Skeletal muscle satellite cell (primary cell): ENCODE measurements at regions not wholly inside any gene's neighbourhood (a gene's known extent, or its start where the extent isn't known, plus 50 kb on each side); places are given as distances from the start of the nearest gene placed in this dataset.

Experiments used
- H3K27me3 ChIP-seq: 2 replicates; pipeline ENCODE4 v1.7.0; 2013; ENCODE audit warnings: low read length; ENCODE audit not compliant: control insufficient read depth, insufficient read depth
- H3K36me3 ChIP-seq: 2 replicates; pipeline ENCODE4 v1.7.0; 2013; ENCODE audit warnings: mild to moderate bottlenecking, control low read depth, low read length; ENCODE audit not compliant: insufficient read depth
- H3K4me1 ChIP-seq: 2 replicates; pipeline ENCODE4 v1.7.0; 2013; ENCODE audit warnings: low read length; ENCODE audit not compliant: control insufficient read depth, insufficient read depth
- H3K4me2 ChIP-seq: 2 replicates; pipeline ENCODE4 v1.7.0; 2013; ENCODE audit warnings: mild to moderate bottlenecking, low read length
- H3K4me3 ChIP-seq: 2 replicates; pipeline ENCODE4 v1.7.0; 2013; ENCODE audit warnings: low read length
- H3K9ac ChIP-seq: 2 replicates; pipeline ENCODE4 v1.7.0; 2013; ENCODE audit warnings: mild to moderate bottlenecking, low read depth, low read length, moderate library complexity
- H3K9me3 ChIP-seq: replicated peaks from 2 replicates; pipeline ENCODE4 v1.7.0; 2013; ENCODE audit warnings: mild to moderate bottlenecking, control low read depth, low read length

DNA sequence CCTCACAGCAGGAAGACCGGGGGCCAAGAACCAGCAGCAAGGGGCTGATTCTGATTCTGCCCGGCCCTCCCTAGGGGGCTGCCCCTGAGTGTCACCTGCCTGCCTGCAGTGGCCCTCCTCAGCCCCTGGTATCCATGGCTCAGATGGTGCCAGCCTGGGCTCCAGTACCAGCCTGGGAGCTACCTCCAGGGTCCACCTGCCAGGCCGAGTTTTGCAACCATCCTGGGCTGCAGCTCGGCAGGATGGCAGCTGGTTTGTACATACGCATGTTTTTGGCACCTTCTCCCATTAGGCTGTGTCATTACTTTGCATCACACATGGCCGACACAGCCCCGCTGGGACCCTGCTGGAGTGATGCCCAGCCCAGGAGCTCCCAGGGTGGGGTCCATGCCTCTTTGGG lies 93.3 kb upstream of the WNT4 start:
- Histone ChIP-seq H3K4me2 (no peak overlapping the region), H3K9me3 (no peaks in the 10 kb centered on the region), H3K4me3 (no peak overlapping the region), H3K36me3 (no peaks in the 10 kb centered on the region), H3K4me1 (no peaks in the 10 kb centered on the region), H3K27me3 (peaks cover 56% of the 10 kb centered on the region), H3K9ac (no peak overlapping the region)

DNA sequence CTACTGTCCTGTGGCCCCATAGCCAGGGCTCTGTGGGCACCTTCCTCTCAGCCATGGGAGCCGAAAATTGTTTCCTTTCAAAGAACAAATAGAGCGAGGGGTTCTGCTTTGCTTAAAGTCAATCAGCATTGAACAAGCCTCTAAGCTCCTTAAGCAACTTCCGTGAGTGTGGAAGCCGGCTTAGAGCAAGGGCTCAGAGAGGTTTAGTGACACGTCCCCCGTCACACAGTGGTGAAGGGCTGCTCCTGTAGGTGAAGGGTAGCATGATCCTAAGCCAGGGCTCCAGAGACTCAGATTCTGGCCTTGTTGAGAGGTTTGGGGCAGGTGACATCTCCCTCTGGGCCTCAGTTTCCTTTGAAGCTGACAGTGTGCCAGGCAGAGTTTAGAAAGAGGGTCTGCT lies 94.0 kb upstream of the WNT4 start:
- no peaks in the 10 kb centered on the region for H3K36me3 ChIP-seq
- H3K4me2 ChIP-seq, result no peak overlapping the region
- H3K27me3 ChIP-seq, result peaks cover 60% of the 10 kb centered on the region

DNA sequence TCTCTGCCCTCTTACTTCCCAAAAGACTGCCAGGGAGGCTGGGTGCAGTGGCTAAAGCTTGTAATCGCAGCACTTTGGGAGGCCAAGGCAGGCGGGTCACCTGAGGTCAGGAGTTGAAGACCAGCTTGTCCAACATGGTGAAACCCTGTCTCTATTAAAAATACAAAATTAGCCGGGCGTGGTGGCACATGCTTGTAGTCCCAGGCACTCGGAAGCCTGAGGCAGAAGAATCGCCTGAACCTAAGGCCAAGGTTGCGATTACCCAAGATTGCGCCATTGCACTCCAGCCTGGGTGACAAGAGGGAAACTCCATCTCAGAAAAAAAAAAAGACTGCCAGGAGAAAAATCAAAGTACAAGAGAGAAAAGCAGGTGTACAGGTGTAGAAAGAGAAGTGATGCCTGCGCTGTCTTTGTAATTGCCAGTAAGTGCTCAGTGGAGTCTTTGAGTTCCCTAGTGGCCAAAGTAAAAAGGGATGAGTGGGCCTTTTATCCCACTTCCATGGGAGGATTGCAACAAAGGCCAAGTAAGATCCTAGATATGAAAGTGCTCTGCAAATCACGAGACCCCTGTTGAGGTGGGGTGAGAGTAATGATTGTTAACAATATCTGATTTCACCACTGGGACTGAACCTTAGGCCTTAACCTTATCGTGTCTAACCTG lies 94.7 kb upstream of the WNT4 start:
- H3K9ac ChIP-seq, result no peak overlapping the region
- H3K4me1 ChIP-seq, result no peaks in the 10 kb centered on the region
- no peaks in the 10 kb centered on the region for H3K36me3 ChIP-seq
- H3K4me3 ChIP-seq, result no peak overlapping the region
- H3K27me3 ChIP-seq, result peaks cover 54% of the 10 kb centered on the region
- H3K4me2 ChIP-seq, result no peak overlapping the region
- no peaks in the 10 kb centered on the region for H3K9me3 ChIP-seq

More for the DNA sequence above, 94.0 kb upstream of the WNT4 start:
- Histone ChIP-seq H3K4me1 (no peaks in the 10 kb centered on the region), H3K9ac (no peak overlapping the region), H3K4me3 (no peak overlapping the region), H3K9me3 (no peaks in the 10 kb centered on the region)

DNA sequence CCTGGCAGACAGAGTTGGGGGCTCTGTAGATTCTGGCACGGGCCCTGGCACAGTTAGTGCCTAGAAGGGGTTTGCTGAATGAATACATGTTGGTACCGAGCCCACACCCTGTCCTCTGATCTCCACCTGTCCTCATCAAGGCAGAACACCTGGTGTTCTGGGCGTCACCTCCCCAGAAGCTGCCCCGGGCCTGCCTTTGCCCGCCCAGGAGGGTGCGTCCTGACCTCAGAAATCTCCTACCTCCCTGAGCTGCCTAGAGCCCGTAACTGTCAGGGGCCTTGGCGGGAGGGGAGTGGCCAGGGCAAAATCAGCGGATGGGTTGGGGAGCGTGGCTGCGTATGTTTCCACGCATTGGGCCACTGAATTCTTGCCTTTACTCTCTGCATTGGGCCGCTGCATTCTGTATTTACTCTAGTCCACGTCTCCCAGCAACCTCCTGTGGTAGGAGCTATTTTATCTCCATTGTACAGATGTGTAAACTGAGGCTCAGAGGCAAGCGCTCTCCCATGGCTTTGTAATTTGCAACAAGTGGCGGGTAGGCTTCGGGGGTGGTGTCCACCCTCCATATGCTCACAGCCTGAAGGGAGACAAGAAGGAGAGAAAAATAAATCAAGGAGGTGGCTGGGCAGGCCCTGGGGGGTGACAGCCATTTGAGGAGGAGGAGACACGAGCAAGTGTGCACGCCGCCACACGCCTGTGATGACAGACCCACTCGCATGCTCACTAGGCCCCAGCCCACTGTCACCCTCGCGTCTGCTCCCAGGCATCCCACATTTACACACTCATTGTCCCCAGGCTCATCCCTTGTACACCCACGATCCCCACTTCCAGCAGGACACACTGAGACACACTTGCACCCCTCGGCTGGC lies 95.7 kb upstream of the WNT4 start:
- no peak overlapping the region for H3K9ac ChIP-seq
- no peaks in the 10 kb centered on the region for H3K36me3 ChIP-seq
- H3K9me3 ChIP-seq, result no peaks in the 10 kb centered on the region
- H3K4me3 ChIP-seq, result no peak overlapping the region
- no peak overlapping the region for H3K4me2 ChIP-seq
- no peaks in the 10 kb centered on the region for H3K4me1 ChIP-seq
- peaks cover 51% of the 10 kb centered on the region for H3K27me3 ChIP-seq

DNA sequence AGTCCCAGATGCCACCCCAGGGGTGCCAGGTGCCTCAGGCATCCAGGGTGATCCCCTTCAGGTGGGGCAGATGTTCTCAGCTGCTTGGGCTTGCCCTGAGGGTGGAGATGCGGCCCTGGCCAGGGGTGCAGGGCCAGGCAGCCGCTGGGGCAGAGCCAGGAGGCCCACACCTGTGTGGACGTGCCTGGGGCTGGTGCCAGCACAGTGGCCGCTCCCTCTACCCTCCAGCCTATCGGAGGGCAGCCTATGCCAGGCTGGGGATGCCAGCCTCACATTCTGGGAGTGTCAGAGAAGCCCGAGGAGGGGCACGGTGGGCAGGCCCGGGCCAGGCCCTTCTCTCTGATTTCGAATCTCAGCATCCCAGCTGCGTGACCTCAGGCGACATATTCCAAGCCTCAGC lies 96.5 kb upstream of the WNT4 start:
- no peak overlapping the region for H3K9ac ChIP-seq
- no peaks in the 10 kb centered on the region for H3K36me3 ChIP-seq
- no peaks in the 10 kb centered on the region for H3K4me1 ChIP-seq
- peaks cover 43% of the 10 kb centered on the region for H3K27me3 ChIP-seq
- no peak overlapping the region for H3K4me3 ChIP-seq
- no peak overlapping the region for H3K4me2 ChIP-seq
- no peaks in the 10 kb centered on the region for H3K9me3 ChIP-seq

DNA sequence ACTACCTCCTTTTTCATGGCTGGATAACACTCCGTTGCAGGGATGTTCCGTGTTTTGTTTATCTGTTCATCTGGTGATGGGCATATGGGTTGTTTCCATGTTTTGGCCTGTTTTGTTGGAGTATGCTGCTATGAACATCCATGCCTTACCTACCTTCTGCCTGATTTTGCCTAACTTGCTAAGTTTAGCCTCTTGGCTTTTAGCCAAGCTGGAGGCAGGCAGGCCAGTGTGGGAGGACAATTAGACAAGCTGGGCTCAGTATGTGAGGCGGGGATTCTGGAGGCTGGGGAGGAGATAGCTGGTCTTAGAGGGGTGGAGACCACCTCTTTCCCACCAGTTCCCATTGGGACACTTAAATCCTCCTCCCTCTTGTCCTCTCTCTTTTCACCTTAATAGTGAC lies 98.4 kb upstream of the WNT4 start:
- no peaks in the 10 kb centered on the region for H3K36me3 ChIP-seq
- H3K9me3 ChIP-seq, result no peaks in the 10 kb centered on the region
- no peak overlapping the region for H3K4me3 ChIP-seq
- peaks cover 36% of the 10 kb centered on the region for H3K27me3 ChIP-seq
- no peak overlapping the region for H3K4me2 ChIP-seq
- H3K4me1 ChIP-seq, result no peaks in the 10 kb centered on the region
- H3K9ac ChIP-seq, result no peak overlapping the region

DNA sequence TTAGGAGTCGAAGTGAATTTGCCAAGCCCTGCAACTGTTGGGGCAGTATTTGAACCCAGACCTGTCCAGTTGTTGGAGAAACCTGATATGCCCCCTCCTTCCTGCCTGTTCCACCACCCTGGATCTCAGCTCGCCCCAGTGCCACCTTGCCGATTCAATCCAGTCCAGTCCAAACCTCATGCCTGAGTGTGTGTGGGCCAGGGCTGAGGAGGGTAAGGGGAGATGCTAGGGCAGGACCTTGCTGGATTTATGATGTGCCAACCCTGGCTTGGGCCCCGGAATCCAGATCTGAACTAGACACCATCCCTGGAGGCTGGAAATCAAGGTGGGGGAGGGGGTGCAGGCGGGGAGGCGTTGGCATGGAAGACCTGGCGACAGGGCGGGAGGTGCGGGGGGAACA lies 98.9 kb upstream of the WNT4 start:
- Histone ChIP-seq H3K4me2 (no peak overlapping the region), H3K9ac (no peak overlapping the region), H3K36me3 (no peaks in the 10 kb centered on the region), H3K9me3 (no peaks in the 10 kb centered on the region), H3K4me1 (no peaks in the 10 kb centered on the region), H3K4me3 (no peak overlapping the region), H3K27me3 (peaks cover 36% of the 10 kb centered on the region)

DNA sequence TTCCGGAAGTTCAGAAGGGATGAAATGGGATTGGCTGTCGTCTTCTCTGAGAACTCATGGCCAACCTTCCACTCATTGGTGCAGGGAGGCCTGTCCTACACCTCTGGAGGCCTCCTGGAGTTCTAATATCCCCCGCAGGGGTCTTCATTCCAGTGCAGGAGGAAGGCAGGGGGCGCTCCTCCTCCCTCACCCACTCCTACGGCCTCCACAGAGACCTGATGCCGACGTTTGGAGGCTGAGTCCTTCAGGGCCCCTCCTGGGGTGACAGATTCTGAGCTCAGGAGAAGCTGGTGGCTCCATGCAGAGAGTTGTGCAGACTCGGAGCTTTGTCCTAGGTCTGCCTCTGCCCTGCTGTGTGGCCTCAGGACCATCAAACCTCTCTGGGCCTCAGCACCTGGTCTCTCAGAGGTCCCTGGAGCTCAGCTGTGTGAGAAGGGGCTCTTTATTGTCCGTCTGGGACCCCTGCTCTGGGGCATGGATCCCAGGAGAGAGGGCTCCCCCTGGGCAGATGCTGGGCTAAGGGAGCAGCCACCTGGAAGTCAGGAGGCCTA lies 102.3 kb upstream of the WNT4 start:
- peaks cover 61% of the 10 kb centered on the region for H3K27me3 ChIP-seq
- H3K4me2 ChIP-seq, result no peak overlapping the region
- no peaks in the 10 kb centered on the region for H3K9me3 ChIP-seq
- H3K4me3 ChIP-seq, result no peak overlapping the region
- H3K4me1 ChIP-seq, result no peaks in the 10 kb centered on the region
- H3K36me3 ChIP-seq, result no peaks in the 10 kb centered on the region
- H3K9ac ChIP-seq, result no peak overlapping the region

DNA sequence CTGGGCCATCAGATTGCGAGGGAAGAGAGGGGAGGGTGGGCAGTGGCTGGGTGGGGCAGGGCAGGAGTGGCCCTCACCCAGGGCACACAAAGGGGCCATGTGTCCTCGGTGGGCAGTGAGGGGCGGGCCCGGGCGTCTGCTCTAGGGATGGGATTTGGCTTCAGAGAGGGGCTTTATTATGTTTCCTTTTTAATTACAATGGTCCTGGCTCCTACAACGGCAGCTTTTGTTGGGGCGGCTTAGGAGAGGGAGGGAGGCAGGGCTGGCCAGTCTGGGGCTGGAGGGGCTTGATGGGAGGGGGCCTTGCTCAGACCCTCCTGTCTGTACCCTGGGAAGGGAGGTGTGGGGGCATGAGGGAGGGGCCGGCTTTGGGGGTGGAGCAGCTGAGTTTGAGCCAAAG lies 102.8 kb upstream of the WNT4 start:
- no peaks in the 10 kb centered on the region for H3K36me3 ChIP-seq
- no peaks in the 10 kb centered on the region for H3K9me3 ChIP-seq
- H3K4me1 ChIP-seq, result no peaks in the 10 kb centered on the region
- H3K4me3 ChIP-seq, result no peak overlapping the region
- H3K27me3 ChIP-seq, result peaks cover 66% of the 10 kb centered on the region
- H3K4me2 ChIP-seq, result no peak overlapping the region
- H3K9ac ChIP-seq, result no peak overlapping the region

DNA sequence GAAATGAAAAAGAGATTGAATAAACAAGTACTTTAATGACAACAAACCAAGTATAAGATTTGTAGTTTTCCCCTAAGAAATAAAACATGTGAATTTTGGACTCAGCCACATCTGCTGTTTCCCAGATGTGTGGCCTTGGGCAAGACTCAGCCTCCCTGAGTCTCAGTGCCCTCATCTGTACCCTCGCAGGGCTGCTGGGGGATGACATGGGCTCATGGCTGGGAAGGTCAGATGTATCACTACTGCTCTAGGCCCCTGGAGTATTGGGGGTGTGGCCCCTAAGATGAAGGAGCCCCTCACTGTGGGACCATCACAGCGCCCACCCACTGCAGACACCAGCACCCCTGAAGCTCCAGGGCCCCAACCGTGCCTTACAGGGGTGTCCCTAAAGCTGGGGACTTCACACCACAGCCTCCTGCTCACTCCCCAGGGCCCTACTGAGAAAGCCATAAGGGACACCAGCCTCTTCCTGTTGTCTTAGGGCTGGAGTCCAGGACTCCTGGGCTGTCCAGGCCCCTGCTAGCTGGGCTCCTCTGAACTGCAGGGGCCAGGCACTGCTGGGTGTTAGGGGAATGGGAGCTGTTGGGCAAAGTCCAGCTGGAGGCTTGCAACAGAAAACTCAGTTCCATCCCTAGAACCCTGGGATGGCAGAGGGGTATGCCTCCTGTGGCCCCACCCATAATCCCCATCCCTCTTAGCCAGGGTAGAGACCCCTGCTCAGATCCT lies 104.0 kb upstream of the WNT4 start:
- Histone ChIP-seq H3K9ac (no peak overlapping the region), H3K9me3 (no peaks in the 10 kb centered on the region), H3K36me3 (no peaks in the 10 kb centered on the region), H3K4me2 (no peak overlapping the region), H3K4me1 (no peaks in the 10 kb centered on the region), H3K27me3 (peaks cover 72% of the 10 kb centered on the region), H3K4me3 (no peak overlapping the region)

DNA sequence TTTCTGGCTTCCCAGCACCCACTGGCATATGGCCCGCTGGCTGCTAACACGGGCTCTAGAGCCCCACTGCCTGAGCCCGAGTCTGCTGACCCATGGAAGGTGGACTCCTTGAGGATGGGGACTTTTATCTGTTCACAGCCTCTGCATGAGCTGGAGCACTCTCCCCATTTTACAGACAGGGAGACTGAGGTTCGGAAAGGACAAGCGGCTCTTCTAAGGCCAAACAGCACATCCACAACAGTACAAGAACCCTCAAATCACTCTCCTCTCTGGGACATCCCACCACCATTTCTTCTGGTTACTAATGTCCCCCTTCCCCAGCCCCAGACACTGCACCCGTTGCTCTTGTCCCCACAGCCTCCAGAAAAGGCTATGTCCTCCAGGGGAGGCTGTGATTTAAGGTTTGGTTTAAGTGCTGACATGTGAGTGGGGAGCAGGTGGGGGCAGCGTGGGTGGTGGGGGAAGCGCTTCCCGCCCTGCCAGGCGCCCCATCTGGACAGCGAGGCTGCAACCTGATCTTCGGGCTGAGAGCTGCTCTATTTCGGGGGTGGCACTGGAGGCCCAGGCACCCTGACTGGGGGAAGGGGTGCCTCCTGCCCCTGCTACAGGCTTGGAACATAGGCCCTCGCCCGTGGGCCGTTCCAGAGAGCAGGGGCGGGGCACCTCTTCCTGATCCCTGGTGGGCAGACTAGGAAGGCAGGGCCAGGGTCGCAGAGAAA lies 104.8 kb upstream of the WNT4 start:
- Histone ChIP-seq H3K4me2 (no peak overlapping the region), H3K9ac (no peak overlapping the region), H3K4me3 (no peak overlapping the region), H3K9me3 (no peaks in the 10 kb centered on the region), H3K36me3 (no peaks in the 10 kb centered on the region), H3K4me1 (no peaks in the 10 kb centered on the region), H3K27me3 (peaks cover 78% of the 10 kb centered on the region)
